Thyroid gland (tissue), 4 donors: ENCODE measurements at regions not wholly inside any gene's neighbourhood (a gene's known extent, or its start where the extent isn't known, plus 50 kb on each side); places are given as distances from the start of the nearest gene placed in this dataset.

Experiments
- DNase-seq, 2 donors: peaks; one replicate each; pipeline ENCODE4 v3.0.0-alpha.2; 2019
- H3K27ac ChIP-seq, 3 donors: fragments of 200-600 bp; sonication (generic); 1 replicate in 2 of 3; 2 replicates in 1 of 3; pipeline ENCODE4 v1.5.1; 2016 to 2019; ENCODE audit warnings: mild to moderate bottlenecking in 1 of 3, moderate library complexity in 1 of 3
- H3K27me3 ChIP-seq: fragments of 200-600 bp; sonication (generic); one replicate; pipeline ENCODE4 v1.5.1; 2019
- H3K36me3 ChIP-seq, 2 donors: fragments of 200-600 bp; sonication (generic); one replicate each; pipeline ENCODE4 v1.5.1; 2016 to 2019
- H3K4me1 ChIP-seq, 2 donors: fragments of 200-600 bp; sonication (generic); one replicate each; pipeline ENCODE4 v1.5.1; 2017 to 2019
- H3K4me3 ChIP-seq, 3 donors: fragments of 200-600 bp; sonication (generic); replicated peaks in 1 of 3; 1 replicate in 2 of 3; 2 replicates in 1 of 3; pipeline ENCODE4 v1.5.1; 2016; ENCODE audit warnings: mild to moderate bottlenecking in 1 of 3
- H3K9me3 ChIP-seq: fragments of 200-600 bp; sonication (generic); one replicate; pipeline ENCODE4 v1.5.1; 2017
- POLR2A ChIP-seq, 2 donors: fragments of 450-650 bp; IDR thresholded peaks; one replicate each; pipeline ENCODE4 v1.6.1; 2017; ENCODE audit warnings: antibody characterized with exemption in 2 of 2, mild to moderate bottlenecking in 2 of 2, moderate library complexity in 1 of 2
- WGBS, 2 donors: methylation state at CpG; one replicate each; pipeline ENCODE4 v1.1.5; 2017; 5-methylcytosine and 5-hydroxymethylcytosine counted together
- intact Hi-C: fragments of 100-400 bp; cut with DNase I; formaldehyde crosslinking; loops from one replicate; pipeline ENCODE4 v1.15.1; 2023
- TF ChIP-seq, protein P1 (sequence below), 6 experiments: fragments of 200-600 bp in 3 of 6; fragments of 450-650 bp in 3 of 6; sonication (generic) in 3 of 6; IDR thresholded peaks; one replicate each; pipeline ENCODE4 v1.5.1; 2016 to 2019; ENCODE audit warnings: antibody characterized with exemption in 6 of 6, mild to moderate bottlenecking in 2 of 6, inconsistent platforms in 1 of 6, moderate library complexity in 1 of 6

DNA sequence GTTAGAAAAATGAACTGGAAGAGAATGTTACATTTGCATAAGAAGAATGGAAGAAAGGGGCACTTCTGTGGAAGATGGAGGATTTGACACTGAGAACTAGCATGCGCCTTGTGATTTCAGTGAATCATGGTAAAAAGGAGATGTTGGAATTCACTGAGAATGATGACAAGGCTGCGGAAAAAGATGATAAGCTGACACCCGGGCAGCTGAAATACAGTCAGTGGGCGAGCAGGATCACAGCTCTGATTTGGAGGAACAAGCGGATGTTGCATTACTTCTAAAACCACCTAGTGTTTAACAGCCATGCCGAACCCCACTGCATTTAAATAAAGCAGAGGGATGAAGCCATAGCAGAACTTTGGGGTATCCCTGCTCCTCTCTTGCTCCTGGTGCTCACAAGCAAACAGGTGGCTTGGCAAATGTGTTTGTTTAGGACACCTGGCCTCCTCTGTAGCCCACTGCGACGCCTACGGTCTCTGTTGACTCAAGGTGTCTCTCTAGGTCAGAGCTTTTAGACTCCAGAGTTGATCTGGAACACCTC lies 134.9 kb downstream of the NDUFA10 start:
- Histone ChIP-seq H3K36me3 (no peaks in the 10 kb centered on the region), H3K4me3 (no peak overlapping the region), H3K27ac (no peak overlapping the region), H3K4me1 (no peaks in the 10 kb centered on the region), H3K27me3 (no peaks in the 10 kb centered on the region), H3K9me3 (no peaks in the 10 kb centered on the region)
- TF ChIP-seq POLR2A (IDR thresholded peaks at IDR 0.05): no peak
- TF ChIP-seq, protein P1, sequence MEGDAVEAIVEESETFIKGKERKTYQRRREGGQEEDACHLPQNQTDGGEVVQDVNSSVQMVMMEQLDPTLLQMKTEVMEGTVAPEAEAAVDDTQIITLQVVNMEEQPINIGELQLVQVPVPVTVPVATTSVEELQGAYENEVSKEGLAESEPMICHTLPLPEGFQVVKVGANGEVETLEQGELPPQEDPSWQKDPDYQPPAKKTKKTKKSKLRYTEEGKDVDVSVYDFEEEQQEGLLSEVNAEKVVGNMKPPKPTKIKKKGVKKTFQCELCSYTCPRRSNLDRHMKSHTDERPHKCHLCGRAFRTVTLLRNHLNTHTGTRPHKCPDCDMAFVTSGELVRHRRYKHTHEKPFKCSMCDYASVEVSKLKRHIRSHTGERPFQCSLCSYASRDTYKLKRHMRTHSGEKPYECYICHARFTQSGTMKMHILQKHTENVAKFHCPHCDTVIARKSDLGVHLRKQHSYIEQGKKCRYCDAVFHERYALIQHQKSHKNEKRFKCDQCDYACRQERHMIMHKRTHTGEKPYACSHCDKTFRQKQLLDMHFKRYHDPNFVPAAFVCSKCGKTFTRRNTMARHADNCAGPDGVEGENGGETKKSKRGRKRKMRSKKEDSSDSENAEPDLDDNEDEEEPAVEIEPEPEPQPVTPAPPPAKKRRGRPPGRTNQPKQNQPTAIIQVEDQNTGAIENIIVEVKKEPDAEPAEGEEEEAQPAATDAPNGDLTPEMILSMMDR (IDR thresholded peaks at IDR 0.05): no peak
- WGBS, 2 donors: 75 to 82% methylated on average over 9 of the region's 9 CpGs
- no peak for DNase-seq
- intact Hi-C loops: no loop called here

DNA sequence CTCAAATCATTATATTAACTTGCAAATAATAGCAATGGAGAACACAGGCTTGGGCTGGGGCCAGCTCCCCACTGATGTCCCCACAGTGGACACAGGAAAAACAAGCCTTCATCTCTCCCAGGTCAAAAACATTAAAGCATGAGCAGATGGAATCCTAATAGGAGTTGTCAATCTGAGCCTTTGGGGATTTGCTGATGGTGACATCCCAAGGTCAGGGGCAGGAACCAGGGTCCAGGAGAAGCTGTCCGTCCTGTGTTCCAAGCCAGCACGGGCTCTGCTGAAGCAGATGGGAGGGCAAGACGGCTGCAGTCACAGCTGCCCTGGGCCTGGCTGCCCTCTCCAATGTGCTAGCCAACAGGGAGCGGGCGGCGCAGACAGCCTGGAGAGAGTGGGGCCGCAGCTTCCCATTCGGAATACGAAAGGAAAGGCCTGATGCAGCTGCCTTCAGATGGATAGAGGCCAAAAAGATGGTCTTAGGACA lies 135.5 kb downstream of the NDUFA10 start:
- H3K36me3 ChIP-seq: no peaks in the 10 kb centered on the region
- 76 to 80% methylated on average over 9 of the region's 9 CpGs for WGBS, 2 donors
- no peak overlapping the region for H3K4me3 ChIP-seq
- H3K9me3 ChIP-seq: no peaks in the 10 kb centered on the region
- TF ChIP-seq POLR2A (IDR thresholded peaks at IDR 0.05): no peak
- TF ChIP-seq, protein P1 (IDR thresholded peaks at IDR 0.05): no peak
- intact Hi-C loops: no loop called here
- H3K4me1 ChIP-seq: no peaks in the 10 kb centered on the region
- no peaks in the 10 kb centered on the region for H3K27me3 ChIP-seq
- H3K27ac ChIP-seq: no peak overlapping the region
- DNase-seq: no peak

DNA sequence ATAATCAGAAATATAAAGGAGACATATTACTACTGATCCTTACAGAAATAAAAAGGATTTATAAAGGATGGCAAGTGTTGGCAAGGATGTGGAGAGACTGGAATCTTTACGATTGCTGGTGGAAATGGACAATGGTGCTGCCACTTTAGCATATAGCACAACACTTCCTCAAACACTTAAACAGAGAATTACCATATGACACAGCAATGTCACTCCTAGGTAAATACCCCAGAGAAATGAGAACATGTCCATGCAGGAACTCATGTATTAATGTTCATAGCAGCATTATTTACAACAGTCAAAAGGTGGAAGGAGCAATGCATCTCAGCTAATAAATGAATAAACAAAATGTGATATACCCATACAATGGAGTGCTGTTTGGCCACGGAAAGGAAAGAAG lies 137.5 kb downstream of the NDUFA10 start:
- Histone ChIP-seq H3K4me1 (no peaks in the 10 kb centered on the region), H3K36me3 (no peaks in the 10 kb centered on the region), H3K4me3 (no peak overlapping the region), H3K27me3 (no peaks in the 10 kb centered on the region), H3K9me3 (no peaks in the 10 kb centered on the region), H3K27ac (no peak overlapping the region)
- WGBS, 2 donors: 85 to 88% methylated on average over 2 of the region's 2 CpGs
- intact Hi-C loops: no loop called here
- no peak for DNase-seq
- TF ChIP-seq, protein P1 (IDR thresholded peaks at IDR 0.05): no peak
- no peak for TF ChIP-seq POLR2A (IDR thresholded peaks at IDR 0.05)

DNA sequence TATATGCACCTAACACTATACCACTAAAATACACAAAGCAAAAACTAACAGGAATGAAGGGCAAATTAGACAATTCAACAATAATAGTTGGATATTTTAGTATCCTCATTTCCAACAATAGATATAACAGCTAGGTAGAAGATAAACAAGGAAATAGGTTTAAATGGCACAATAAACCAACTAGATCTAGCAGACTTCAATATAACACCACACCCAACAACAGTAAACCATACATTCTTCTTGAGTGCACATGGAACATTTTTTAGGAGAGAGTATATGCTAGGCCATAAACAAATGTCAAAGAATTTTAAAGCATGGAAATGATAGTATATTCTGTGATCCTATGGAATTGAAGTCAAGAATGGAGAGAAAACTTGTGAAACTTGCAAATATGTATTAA lies 138.4 kb downstream of the NDUFA10 start:
- intact Hi-C loops: no loop called here
- H3K9me3 ChIP-seq: no peaks in the 10 kb centered on the region
- no peaks in the 10 kb centered on the region for H3K27me3 ChIP-seq
- no peak overlapping the region for H3K4me3 ChIP-seq
- peaks cover 4 to 6% of the 10 kb centered on the region in 2 donors for H3K4me1 ChIP-seq
- DNase-seq: no peak
- TF ChIP-seq, protein P1 (IDR thresholded peaks at IDR 0.05): no peak
- TF ChIP-seq POLR2A (IDR thresholded peaks at IDR 0.05): no peak
- no peaks in the 10 kb centered on the region for H3K36me3 ChIP-seq
- no peak overlapping the region for H3K27ac ChIP-seq

DNA sequence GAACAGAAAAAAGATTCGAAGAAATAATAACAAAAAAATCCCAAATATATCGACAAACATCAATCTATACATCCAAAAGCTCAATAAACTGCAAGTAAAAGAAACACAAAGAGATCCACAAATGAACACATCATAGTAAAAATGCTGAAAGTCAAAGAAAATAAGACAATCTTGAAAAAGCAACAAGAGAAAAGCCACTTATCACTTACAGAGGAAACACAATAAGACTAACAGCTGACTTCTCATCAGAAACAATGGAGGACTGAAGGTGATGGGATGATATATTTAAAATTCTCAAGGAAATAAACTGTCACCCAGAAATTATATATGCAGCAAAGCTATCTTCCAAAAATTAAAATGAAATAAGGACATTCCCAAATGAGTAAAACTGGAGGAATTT lies 140.3 kb downstream of the NDUFA10 start:
- intact Hi-C loops: loop anchor here (5.0 kb wide), 1 partner anchor 848 kb away; no protein-coding TSS in a partner anchor
- Histone ChIP-seq H3K36me3 (no peaks in the 10 kb centered on the region), H3K27ac (no peak overlapping the region), H3K27me3 (no peaks in the 10 kb centered on the region), H3K4me1 (peaks cover 15 to 16% of the 10 kb centered on the region in 2 donors), H3K4me3 (no peak overlapping the region), H3K9me3 (no peaks in the 10 kb centered on the region)
- DNase-seq: no peak
- 96% methylated on average over 2 of the region's 2 CpGs for WGBS, 2 donors
- TF ChIP-seq POLR2A (IDR thresholded peaks at IDR 0.05): no peak
- TF ChIP-seq, protein P1 (IDR thresholded peaks at IDR 0.05): no peak
